GM21360 (cell line): ENCODE measurements at regions not wholly inside any gene's neighbourhood (a gene's known extent, or its start where the extent isn't known, plus 50 kb on each side); places are given as distances from the start of the nearest gene placed in this dataset.
"Not testable (repeated sequence)": the region's sequence is repeated elsewhere in the genome, so short reads cannot be mapped to it uniquely, and the experiment has no call there.

ENCODE experiments used
- ATAC-seq: cut with Tn5 transposase; IDR thresholded peaks from one replicate; pipeline ENCODE4 v1.9.1; 2021; ENCODE audit warnings: mild to moderate bottlenecking, moderate library complexity; ENCODE audit not compliant: unreplicated experiment

GRCh38 chr16:26765087-26765486 lies 301.6 kb upstream of the C16orf82 start:
- peak; percentile 74 for ATAC-seq

GRCh38 chr16:26768385-26769010 lies 298.2 kb upstream of the C16orf82 start:
- no peak for ATAC-seq

GRCh38 chr16:26770547-26770946 lies 296.2 kb upstream of the C16orf82 start:
- ATAC-seq = no peak

DNA sequence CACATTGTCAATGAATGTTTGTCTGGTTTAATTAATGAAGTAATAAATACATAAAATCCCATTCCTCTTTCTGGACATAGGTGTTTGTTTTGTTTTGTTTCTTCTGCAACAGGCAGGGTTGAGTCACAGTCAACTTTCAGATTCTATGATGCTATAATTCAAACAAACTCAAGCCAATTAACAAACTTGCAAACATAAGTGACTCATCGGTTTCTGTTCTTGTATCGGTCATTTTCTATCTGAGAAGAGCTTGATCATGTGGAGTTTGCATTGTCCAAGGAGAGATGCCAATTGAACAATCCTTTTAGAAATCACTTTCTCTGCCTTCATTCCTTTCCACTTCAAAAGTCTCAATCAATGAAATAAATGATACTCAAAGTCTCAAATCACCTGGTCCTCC lies 294.2 kb upstream of the C16orf82 start:
- no peak for ATAC-seq

GRCh38 chr16:26777821-26778220 lies 288.9 kb upstream of the C16orf82 start:
- no peak for ATAC-seq

DNA sequence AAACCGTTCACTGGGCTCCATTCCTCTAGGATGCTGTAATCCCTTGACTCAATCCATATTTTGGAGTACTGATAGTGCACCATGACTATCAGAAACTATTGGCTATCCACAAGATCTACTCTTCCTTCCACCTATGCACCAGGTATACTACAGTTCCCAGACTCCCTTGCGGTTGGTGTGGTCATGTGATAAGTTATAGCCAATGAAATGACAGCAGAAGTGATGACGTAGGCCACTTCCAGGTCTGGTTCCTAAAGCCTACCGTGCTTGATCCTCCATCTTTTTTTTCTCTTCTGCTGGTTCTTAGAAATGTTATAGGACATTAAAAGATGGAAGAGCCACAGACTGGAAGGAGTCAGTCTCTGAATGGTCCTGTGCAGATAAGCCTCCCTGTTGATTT lies 278.8 kb upstream of the C16orf82 start:
- no peak for ATAC-seq

DNA sequence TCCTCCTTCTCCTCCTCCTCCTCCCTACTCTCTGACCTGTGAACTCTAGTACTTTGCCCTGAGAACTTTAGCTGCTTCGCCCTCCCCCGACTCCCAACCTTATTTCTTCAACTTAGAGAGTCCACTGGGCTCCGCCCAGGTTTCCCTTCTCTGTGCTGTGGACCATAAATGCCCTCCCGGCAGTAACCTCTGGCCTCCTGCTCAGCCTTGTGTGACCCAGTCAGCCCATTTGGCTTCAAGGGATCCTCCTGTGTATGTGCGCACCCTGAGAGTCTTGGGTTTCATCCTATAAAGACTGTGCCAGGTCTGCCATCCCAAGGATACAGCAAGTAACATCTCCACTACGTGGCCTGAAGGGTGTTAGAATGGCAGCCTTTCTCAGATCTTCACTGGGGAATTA lies 275.6 kb upstream of the C16orf82 start:
- ATAC-seq = no peak

DNA sequence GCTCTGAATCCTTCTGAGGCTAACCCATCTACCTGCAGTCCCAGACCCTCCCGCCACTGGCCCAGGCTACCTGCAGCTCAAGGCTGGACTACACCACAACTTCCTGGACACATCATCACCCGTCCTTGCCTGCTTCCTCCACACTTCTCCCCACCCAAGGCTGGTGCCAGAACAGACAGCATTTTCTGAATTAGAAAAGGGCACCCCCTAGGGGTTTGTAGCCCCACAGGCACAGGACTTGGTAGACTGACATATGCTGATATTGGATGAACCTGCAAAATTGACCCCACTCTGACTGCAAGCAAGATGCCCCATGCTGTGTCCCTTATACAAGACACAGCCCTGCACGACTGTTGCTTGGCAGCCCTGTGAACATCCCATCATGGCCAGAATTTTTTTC lies 271.5 kb upstream of the C16orf82 start:
- no peak for ATAC-seq

GRCh38 chr16:26801628-26802027 lies 265.1 kb upstream of the C16orf82 start:
- ATAC-seq = no peak

DNA sequence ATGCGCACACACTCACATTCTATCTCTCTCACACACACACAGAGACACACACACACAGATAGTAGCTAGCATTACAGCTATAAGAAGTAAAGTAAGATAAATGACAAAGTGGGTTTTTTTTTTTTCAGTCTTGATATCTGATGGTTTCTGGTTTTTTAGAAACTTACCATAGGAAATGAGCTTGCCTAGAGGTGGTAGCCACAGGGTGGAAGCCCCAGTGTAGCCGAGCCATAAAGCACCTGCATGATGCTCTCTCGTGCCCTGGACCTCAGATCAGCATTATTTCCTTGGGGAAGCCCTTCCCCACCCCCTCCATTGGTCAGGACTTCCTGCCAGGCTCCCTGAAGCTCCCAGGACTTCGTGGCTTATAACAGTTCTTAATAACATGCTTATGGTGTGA lies 264.3 kb upstream of the C16orf82 start:
- no peak for ATAC-seq

- ATAC-seq = no peak
Measured at GRCh38 chr16:26802965-26803364, 263.8 kb upstream of the C16orf82 start.

- no peak for ATAC-seq
Measured at GRCh38 chr16:26806657-26807056, 260.1 kb upstream of the C16orf82 start.

DNA sequence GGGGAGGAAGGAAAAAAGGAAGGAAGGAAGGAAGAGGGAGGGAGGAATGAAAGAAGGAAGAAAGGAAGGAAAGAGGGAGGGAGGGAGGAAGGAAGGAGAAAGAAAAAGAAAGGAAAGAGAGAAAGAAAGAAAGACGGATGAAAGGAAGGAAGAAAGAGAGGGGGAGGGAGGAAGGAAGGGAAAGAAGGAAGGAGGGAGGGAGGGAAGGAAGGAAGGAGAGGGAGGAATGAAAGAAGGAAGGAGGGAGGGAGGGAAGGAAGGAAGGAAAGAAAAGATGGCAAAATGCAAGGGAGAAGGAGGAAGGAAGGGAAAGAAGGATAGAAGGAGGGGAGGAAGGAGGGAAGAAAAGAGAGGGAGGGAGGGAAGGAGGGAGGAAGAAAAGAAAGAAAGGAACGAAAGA lies 257.3 kb upstream of the C16orf82 start:
- ATAC-seq = no peak

DNA sequence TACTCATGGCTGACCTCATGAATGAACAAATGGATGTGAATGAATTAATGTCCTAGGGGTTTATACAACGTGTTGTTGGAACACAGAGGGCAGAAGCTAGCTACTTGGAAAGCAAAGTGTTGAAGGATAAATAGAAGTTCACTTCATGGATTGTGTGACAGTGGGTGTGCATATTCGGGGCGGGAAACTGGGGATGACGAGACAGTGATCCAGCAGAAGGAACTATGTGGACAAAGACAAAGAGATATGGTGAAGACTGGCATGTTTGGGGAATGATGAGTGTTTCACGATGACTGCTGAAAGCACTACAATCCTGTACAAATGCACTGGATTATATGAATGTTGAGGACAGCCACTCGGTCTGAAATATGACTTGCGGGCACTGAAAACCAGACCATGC lies 250.5 kb upstream of the C16orf82 start:
- ATAC-seq = no peak

- no peak for ATAC-seq
Measured at GRCh38 chr16:26816885-26817571, 249.7 kb upstream of the C16orf82 start.

- ATAC-seq = no peak
Measured at GRCh38 chr16:26818393-26818792, 248.3 kb upstream of the C16orf82 start.

GRCh38 chr16:26824469-26824868 lies 242.3 kb upstream of the C16orf82 start:
- ATAC-seq = no peak

DNA sequence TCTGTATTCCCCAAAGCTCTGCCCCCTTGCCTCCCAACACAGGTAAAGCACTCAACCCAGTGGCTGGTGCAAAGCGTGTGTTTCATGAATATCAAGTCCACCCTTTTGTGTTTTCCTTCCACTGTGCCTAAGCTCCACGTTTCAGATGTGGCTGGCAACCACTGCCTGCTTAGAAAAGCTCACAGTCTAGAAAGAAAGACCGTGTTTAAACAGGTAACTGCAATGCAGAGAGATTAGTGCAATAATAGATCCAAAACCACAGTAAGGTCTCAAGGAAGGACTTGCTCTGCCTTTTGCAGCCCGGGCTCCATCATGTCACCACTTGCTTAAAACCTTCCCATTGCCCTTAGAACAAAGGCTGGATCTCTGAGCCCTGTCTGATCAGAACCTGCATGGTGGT lies 240.2 kb upstream of the C16orf82 start:
- no peak for ATAC-seq

DNA sequence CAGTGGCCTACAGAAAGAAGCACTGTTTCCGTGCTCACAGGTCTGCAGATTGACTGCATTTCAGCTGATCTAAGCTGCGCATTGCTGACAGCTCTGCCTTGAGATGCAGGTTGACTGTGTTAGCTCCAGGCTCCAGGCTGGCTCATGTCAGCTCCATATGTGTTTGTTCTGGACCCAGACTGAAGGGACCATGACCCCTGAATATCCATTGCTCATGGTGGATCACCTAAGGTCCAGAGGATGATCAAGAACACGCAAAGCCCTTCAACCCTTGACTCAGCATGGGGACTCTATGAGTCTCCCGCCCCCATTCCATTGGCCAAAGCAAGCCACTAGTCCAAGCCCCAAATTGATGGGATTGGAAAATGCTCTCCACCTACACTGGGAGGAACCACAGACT lies 239.3 kb upstream of the C16orf82 start:
- ATAC-seq = no peak

DNA sequence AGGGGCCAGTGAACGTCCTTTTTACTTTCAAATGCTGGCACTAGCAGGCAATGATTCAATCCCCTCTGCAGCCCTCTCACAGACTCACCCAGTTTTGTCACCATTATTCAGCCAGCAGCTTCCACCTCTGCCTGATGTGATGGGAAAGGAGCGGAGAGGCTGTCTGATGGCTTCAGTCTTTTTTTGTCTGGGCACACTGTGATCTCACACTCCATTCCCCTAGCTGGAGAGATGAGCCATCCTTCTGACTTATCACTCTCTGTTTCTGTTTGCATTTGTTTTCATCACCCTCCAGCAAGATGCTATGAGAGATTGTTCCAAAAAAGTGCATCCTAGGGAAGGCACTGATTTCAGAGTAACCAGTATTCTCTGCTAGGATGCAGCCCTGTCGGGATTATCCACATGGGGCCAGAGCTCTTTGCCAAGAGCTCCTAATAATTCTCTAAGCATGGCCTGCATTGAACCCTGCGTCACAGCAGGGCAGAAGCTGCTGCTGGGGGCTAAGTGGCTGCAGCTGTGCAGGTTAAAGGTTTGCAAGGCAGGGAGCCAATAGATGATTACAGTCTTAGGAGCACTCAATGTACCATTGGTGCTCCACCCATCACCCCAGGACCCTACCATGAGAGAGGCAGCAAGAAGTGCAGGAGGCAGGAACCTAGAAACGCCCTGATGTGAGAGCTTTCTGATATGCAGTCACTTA lies 236.1 kb upstream of the C16orf82 start:
- no peak for ATAC-seq

- ATAC-seq = not testable (repeated sequence)
Measured at GRCh38 chr16:26836114-26836513, 230.6 kb upstream of the C16orf82 start.

GRCh38 chr16:26838931-26839330 lies 227.8 kb upstream of the C16orf82 start:
- ATAC-seq = no peak
